ENCODE measurements at regions not wholly inside any gene's neighbourhood (a gene's known extent, or its start where the extent isn't known, plus 50 kb on each side); places are given as distances from the start of the nearest gene placed in this dataset.

GRCh38 chr15:96796841-96797240 is 466.3 kb downstream of the NR2F2 start:
- dilution Hi-C loops (cut with MboI; ENCODE audit: extremely low pct_ligation_motif_present, low sequenced_read_pairs): no loop called here
- no peaks in the 10 kb centered on the region for H3K27me3 ChIP-seq (ENCODE audit: control insufficient read depth, extremely low read depth, insufficient read depth, low read length)

GRCh38 chr15:96801576-96802150 is 471.2 kb downstream of the NR2F2 start:
- no peaks in the 10 kb centered on the region for H3K27me3 ChIP-seq (ENCODE audit: control insufficient read depth, extremely low read depth, insufficient read depth, low read length)
- dilution Hi-C loops (cut with MboI; ENCODE audit: extremely low pct_ligation_motif_present, low sequenced_read_pairs): no loop called here
- no peaks in the 10 kb centered on the region for H4K20me1 ChIP-seq (ENCODE audit: control insufficient read depth, extremely low read depth, insufficient read depth, low read length)
- DNase-seq (ENCODE audit: low read depth, low spot score): no peak
- no peak overlapping the region for H3K9ac ChIP-seq (ENCODE audit: control insufficient read depth, extremely low read depth, insufficient read depth, low read length)
- no peak overlapping the region for H3K27ac ChIP-seq (ENCODE audit: control insufficient read depth, insufficient read depth, low read length)
- H3K9me3 ChIP-seq (ENCODE audit: control insufficient read depth, low read depth, low read length): no peaks in the 10 kb centered on the region
- H3K4me1 ChIP-seq (ENCODE audit: control insufficient read depth, extremely low read depth, insufficient read depth, low read length): no peaks in the 10 kb centered on the region
- no peaks in the 10 kb centered on the region for H3K79me2 ChIP-seq (ENCODE audit: control insufficient read depth, insufficient read depth, low read length)
- FAIRE-seq: no peak
- H3K36me3 ChIP-seq (ENCODE audit: control insufficient read depth in 2 of 2, extremely low read depth in 1 of 2, insufficient read depth in 2 of 2, low read length in 2 of 2): no peaks in the 10 kb centered on the region
- no peaks in the 10 kb centered on the region for H3K9me1 ChIP-seq (ENCODE audit: control insufficient read depth, extremely low read depth, insufficient read depth, low read length)
- no peak overlapping the region for H2AFZ ChIP-seq (ENCODE audit: control insufficient read depth, low read length)
- no peak for TF ChIP-seq EZH2 (IDR thresholded peaks at IDR 0.05; ENCODE audit: low read length)
- TF ChIP-seq CTCF (optimal IDR thresholded peaks at IDR 0.05 in 1 of 3, IDR thresholded peaks at IDR 0.05 in 1 of 3, conservative IDR thresholded peaks at IDR 0.05 in 1 of 3; ENCODE audit: extremely low read depth in 1 of 3, insufficient read depth in 2 of 3, low read length in 3 of 3): no peak
- no peak overlapping the region for H3K4me2 ChIP-seq (ENCODE audit: control insufficient read depth, extremely low read depth, insufficient read depth, low read depth, low read length)
- no peak overlapping the region for H3K4me3 ChIP-seq (ENCODE audit: control insufficient read depth in 2 of 3, extremely low read depth in 1 of 3, insufficient read depth in 2 of 3, low read depth in 1 of 3, low read length in 3 of 3)

More at GRCh38 chr15:96796841-96797240, 466.3 kb downstream of the NR2F2 start:
- Histone ChIP-seq H3K9me3 (ENCODE audit: control insufficient read depth, low read depth, low read length) (no peaks in the 10 kb centered on the region), H3K79me2 (ENCODE audit: control insufficient read depth, insufficient read depth, low read length) (no peaks in the 10 kb centered on the region), H3K27ac (ENCODE audit: control insufficient read depth, insufficient read depth, low read length) (no peak overlapping the region), H3K9ac (ENCODE audit: control insufficient read depth, extremely low read depth, insufficient read depth, low read length) (no peak overlapping the region), H3K4me3 (ENCODE audit: control insufficient read depth in 2 of 3, extremely low read depth in 1 of 3, insufficient read depth in 2 of 3, low read depth in 1 of 3, low read length in 3 of 3) (no peak overlapping the region), H2AFZ (ENCODE audit: control insufficient read depth, low read length) (no peak overlapping the region), H3K36me3 (ENCODE audit: control insufficient read depth in 2 of 2, extremely low read depth in 1 of 2, insufficient read depth in 2 of 2, low read length in 2 of 2) (no peaks in the 10 kb centered on the region), H3K9me1 (ENCODE audit: control insufficient read depth, extremely low read depth, insufficient read depth, low read length) (no peaks in the 10 kb centered on the region), H3K4me1 (ENCODE audit: control insufficient read depth, extremely low read depth, insufficient read depth, low read length) (no peaks in the 10 kb centered on the region), H3K4me2 (ENCODE audit: control insufficient read depth, extremely low read depth, insufficient read depth, low read depth, low read length) (no peak overlapping the region), H4K20me1 (ENCODE audit: control insufficient read depth, extremely low read depth, insufficient read depth, low read length) (no peaks in the 10 kb centered on the region)
- no peak for TF ChIP-seq EZH2 (IDR thresholded peaks at IDR 0.05; ENCODE audit: low read length)
- no peak for TF ChIP-seq CTCF (optimal IDR thresholded peaks at IDR 0.05 in 1 of 3, IDR thresholded peaks at IDR 0.05 in 1 of 3, conservative IDR thresholded peaks at IDR 0.05 in 1 of 3; ENCODE audit: extremely low read depth in 1 of 3, insufficient read depth in 2 of 3, low read length in 3 of 3)
- DNase-seq (ENCODE audit: low read depth, low spot score): no peak
- FAIRE-seq: no peak
